HG02852 (cell line): ENCODE measurements at regions not wholly inside any gene's neighbourhood (a gene's known extent, or its start where the extent isn't known, plus 50 kb on each side); places are given as distances from the start of the nearest gene placed in this dataset.

Source experiments
- ATAC-seq: cut with Tn5 transposase; IDR thresholded peaks from one replicate; pipeline ENCODE4 v1.9.1; 2021; ENCODE audit warnings: mild to moderate bottlenecking, moderate library complexity; ENCODE audit not compliant: unreplicated experiment

DNA sequence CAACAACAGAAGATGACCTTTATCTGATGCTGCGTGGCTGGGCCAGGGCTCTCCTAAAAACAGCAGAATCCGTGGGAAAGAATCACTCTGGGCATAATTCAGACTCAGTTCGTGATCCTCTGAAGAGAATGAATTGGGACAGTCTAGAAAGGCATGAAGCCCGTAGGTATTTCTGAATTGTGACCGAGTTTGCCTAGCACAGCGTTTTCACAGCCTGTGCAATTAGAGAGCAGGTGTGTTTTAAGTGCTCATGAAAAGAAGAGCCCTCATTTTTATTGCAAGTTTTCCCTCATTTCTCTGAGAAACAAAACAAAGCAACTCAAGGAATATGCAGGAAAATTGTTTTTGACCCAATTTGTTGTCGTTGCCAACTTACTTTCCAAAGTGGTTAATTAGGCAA is 366.2 kb downstream of the WDR11 start:
- ATAC-seq, result no peak

DNA sequence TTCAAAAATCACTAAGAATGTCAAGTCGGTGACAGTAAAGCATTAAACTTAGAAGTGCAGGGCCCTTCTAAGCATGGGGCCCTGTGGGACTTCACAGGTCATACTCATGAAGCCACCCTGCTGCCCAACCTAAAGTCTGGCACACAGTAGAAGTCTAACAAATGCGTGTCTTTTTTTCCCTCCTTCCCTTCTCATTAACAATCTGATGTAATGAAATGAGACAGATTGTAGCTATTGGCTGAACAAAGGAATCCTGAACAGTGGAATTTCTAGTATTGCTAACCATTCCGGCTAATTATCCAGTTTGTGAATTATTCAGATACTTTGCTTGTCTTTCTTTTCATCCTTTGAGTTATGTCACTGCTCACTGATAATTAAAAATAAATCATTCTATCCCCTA is 369.9 kb downstream of the WDR11 start:
- no peak for ATAC-seq

DNA sequence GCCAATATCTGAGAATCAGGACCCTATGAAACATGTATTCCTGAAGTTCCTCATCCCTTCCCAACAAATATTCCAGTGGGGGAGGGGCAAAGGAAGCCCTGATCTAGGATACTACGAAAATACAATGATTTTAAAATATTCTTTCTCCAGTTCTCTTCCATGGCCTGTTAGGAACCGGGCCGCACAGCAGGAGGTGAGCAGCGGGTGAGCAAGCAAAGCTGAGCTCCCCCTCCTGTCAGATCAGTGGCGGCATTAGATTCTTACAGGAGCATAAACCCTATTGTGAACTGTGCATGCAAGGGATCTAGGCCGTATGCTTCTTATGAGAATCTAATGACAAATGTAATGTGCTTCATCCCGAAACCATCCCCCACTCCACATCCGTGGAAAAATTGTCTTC is 370.8 kb downstream of the WDR11 start:
- ATAC-seq, result no peak

DNA sequence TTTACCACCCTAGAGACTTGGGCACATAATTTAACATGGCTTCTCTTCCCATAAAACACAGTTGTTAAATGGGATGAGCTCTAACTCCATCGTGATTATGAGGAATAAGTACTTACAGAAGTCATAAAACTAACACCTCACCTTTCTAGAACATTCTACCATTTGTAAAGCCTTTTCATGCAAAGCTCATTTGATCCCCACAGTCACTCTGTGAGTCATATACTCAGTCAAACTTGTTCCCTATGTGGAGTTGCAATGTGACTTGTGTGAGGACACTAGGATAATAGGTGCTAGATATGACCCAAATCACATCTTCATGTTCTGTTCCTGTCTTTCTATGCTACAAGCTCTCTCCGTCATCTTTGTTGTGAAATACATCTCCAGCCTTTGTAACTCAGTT is 371.7 kb downstream of the WDR11 start:
- ATAC-seq, result no peak

DNA sequence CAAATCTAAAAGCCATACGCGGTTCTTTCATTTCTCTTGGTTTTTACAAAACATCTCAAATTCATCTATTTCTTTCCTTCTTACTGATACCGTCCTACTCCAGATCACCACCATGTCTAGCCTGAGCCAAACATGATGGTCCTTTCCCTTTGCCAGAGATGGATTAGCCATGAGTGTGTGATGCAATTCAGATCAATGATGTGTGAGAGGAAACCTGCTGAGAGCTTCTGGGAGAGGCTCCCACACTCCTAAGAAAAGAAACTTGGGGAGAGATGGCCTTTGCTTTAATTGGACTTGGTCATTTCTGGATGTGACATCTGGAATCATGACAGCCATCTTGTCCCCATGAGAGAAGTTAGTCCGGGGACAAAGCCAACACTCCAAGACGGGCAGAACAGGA is 367.2 kb downstream of the FGFR2 start:
- no peak for ATAC-seq

DNA sequence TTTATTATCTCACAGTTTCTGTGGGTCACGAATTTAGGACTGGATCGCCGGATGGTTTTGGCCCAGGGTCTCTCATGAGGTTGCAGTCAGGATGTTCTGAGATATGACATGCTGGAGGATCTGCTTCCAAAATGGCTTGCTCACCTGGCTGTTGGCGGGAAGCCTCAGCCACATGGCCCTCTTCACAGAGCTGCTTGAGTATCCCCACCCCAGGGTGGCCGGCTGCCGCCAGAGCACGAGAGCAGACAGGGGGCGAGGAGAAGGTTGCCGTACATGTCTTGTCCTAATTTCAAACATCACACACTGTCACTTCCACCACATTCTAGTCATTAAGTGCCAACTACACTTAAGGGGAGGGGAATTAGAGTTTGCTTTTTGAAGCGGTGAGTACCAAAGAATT is 365.8 kb downstream of the FGFR2 start:
- no peak for ATAC-seq

DNA sequence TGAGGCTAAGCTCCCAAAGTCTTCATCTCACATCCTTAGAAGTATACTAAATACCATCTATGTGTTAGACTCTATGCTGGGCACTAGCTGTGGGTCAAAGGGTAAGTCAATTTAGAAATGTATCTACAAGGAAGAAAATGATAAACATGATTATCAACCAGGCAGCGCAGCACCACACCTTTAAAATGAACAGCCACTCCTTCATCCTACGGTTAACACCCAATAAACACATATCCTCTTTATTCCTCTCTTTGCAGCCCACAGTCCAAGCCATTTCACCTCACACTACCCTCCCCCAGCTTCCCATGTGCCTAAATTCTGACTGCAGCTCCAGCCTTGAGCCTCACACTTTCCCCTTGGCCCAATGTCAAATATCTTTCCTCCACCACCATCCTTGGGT is 362.6 kb downstream of the FGFR2 start:
- no peak for ATAC-seq

DNA sequence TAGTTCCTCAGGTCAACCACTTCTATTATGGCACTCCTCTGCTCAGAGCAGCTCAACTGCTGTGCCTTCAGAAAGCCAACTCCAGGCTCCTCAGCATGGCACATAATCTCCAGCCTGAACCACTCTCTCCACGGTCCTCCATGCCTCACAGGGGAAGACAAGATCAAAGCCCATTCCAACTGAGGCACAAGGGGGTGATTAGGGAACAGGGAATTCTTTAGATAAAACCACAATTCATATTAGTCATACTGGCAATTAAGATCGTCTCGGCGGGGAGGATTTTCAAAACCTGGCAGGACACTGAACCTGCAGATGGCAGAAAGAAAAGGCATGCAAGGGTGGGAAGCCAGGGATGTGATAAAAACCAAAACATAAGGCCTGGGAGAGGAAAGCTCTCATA is 361.6 kb downstream of the FGFR2 start:
- ATAC-seq, result no peak

DNA sequence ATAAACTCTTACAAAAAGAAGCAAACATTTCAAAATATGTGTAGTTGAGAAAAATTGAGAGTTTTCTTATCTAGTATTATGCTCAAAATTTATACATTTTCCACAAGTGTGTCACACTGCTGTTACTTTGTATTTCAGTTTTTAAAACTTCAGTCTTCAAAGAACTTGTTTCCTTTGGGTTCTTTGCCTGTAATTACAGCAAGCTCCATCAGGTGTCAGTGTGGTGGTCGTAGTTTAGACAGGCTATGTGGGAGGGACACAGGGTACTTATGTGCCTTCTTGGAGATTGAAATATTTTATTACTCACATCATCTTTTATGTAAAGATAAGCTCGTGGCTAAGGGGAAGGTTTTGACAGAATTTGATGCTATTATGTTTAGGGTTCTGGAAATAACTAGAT is 360.5 kb downstream of the FGFR2 start:
- no peak for ATAC-seq

DNA sequence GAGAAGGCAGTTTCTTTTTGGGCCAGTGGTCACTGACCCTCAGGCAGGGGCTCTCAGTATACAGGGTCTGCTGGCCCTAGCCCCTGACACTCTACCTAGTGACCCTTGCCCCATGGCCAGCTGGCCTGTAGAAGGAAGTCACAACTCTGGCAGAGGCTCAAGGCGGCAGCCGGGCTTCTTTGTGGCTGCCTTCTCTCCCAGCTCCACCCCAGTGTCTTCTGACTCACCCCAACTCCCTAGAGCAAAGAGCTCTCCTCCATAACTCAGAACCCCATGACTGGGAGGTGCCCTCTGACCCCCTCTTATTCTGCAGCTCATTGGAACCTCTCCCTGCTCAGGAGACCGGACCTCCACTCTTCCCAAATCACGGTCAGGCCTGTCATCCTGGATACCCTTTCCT is 358.2 kb downstream of the FGFR2 start:
- no peak for ATAC-seq

DNA sequence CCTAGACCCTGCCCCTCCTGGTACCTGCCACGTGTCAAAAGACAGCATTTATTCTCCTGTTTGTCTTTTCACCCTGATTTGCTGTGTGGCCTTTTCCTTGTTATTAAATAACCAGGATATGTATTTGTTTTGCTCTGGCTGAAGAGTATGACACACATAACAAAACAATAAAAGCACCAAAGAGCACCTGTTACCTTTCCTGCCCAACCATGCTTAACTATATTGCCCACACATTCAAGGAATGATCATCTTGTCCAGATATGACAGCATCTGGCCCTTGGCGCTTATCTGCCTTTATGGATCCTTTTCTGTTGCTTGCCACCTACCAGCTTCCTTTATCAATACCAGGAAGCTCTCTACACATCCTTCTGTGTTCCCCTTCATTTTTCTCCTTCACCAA is 357.7 kb downstream of the FGFR2 start:
- ATAC-seq, result no peak

DNA sequence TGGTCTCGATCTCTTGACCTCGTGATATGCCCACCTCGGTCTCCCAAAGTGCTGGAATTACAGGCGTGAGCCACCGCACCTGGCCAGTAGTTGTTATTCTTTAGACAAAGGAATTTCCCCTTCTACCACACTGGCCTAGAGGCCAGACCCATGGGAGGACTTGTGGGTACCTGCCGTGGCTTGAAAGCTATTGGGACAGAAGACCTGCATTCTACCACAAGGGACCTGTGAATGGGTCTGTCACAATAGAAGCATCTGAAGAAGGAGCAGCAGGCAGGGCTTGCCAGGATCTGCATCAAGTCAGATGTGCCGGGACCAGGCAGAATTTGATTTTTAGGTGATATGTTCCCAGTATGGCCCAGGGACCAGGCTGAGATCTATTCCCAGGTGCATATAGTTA is 356.9 kb downstream of the FGFR2 start:
- no peak for ATAC-seq

DNA sequence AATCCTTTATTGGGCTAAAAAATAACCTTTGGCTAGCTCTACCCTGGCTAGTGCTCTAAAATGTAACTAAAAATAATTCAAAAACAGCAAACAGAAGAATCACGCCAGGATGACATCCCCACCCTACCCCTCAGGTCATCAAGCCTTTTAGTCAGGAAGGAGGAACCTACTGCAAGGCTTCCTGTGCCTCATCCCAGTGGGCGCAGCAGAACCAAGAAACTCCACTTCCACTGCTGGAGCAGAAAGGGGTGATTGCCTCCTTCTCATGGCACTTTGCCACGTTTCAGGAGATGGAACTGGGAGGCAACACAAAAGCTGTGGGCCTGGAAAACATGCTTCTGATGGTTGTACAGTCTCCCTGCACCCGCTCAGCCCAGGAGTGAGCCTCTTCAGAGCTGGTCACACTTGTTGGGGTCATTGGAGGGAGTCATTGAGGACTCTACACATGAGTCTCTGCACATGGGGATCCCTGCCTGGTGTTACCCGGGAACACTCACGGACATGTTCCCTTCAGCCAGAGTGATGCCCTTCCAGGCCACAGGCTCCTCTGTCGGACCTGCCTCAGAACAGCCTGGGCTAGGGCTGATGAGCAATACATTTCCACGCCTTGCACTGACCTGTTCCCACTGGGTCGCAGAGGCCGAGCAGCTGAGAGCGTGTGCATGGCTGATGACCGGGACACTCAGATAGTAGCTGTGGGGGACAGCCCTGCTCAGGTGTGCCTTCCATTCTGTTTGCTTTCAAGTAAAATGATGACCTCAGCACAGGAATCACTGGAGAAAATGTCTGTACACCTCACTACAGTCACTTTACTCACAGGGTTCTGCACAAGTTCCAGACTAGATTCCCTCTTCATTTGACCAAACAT is 355.3 kb downstream of the FGFR2 start:
- no peak for ATAC-seq

DNA sequence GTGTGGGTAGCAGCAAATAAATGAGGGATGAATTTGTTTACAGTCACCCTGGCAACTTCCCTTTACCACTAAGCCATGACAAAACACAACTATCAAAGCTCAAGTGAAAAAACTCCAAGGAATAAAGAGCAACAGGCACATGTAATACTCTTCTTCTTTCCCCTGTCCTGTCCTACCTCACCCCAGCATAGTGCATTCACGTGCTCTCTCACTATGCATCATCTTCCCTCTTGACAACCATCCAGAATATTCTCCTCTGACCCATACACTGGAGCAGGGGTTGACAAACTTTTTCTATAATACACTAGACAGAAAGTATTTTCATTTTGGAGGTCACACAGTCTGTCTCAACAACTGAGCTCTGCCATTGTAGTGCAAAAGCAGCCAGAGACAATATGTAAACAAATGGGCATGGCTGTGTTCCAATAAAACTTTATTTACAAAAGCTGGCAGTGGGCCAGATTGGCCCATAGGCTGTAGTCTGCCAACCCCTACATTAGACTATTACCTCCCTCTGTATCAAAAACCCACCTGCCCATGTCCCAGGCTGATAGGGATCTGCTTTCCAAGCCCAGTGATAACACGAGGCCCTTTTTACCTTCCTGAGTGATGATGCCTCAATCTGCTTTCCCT is 354.5 kb downstream of the FGFR2 start:
- no peak for ATAC-seq

DNA sequence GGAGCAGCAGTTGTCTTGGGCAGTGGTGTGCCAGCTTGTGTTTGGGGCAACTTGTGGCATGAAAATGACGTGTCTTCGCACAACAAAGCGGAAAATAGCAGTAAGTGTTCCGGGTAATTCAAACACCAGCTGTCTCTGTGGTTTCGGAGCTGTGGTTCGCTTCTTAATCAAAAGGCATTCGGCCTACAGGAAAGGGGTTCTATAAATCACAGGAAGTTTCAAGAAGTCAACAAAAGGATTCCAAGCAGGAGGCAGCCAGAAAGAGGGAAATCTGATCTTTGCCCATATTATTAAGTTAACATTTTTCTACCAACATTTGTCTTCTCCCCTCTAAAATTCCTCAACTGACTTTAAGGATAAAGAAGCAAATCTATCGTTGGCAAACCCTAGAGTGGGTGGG is 353.4 kb downstream of the FGFR2 start:
- no peak for ATAC-seq

DNA sequence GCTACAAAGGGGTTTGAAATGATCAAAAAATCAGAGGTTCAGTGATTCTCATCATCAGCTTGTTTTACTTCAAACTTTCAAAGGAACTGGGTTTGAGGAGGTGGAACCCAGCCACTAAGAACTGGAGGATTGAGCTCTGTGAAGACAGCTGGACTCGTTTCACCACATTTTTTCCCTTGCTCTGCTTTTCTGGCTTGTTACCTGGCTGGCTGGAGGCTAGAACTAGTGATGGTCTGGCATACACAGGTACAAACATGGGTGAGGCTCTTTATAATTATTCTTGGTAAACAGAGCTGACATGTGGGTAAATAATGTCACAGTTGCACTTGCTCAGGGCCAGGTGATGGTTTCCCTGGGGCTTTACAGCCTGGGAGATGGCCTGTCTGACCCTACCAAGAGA is 352.5 kb downstream of the FGFR2 start:
- ATAC-seq, result no peak

DNA sequence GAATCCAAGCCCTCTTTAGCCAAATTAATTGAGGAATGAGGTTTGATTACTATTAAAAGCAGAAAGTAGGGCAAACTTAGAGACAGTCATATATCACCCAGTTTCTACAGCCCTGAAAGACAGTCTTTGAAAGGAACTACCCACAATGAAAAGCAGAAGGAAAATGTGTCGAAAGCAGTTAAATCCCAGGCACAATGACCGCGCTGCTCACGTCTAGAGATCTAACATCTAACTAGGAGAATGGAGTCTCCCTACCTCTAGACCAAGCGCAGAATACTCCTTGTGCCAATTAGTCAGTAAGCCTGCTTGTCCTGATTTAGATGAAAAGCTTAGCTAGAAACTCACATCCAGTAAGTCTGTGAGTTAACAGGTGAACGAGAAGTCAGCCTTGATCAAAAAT is 350.0 kb downstream of the FGFR2 start:
- ATAC-seq, result no peak

DNA sequence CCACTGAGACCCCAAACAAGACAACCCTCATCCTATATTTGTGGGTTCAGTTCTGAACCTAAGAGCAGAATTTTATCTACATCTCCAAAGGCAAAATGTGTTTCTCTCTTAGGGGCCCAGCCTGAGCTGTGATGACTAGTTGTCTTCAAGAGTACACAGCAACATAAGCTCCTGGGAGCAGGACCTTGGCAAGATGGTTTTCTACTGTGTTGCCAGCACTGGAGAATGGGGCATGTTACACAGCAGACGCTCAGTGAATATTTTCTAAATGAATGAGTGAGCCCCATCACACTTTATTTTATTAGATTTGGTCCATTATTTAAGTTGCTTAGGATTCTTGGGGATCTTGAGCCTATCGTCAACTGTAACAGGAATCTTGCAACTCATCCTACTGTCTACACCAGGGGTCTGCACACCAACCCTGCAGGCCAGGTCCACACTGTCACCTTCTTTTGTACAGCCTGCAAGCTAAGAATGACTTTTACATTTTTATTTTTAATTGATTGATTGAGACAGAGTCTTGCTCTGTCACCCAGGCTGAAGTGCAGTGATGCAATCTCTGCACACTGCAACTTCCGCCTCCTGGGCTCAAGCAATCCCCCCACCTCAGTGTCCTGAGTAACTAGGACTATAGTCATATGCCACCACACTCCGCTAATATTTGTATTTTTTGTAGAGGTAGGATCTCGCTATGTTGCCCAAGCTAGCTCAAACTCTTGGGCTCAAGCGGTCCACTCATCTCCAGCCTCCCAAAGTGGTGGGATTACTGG is 347.1 kb downstream of the FGFR2 start:
- no peak for ATAC-seq

DNA sequence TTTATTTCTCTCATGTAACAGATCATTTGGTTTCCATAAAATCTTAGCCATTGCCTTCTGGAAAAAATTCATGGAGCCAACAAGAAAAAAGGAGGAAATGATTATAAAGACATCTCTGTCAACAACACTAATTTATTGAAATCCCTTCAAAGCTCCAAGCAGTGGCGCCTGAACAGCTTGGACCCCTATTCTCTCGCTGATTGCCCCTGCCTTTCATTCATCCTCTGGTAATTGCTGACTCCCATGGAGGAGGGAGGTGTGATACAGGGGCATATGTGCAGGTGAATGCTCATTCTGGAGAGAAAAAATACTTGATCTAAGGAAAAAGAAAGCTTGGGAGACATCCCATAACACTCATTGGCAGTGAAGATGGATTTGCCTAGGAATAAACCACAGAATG is 345.5 kb downstream of the FGFR2 start:
- ATAC-seq, result no peak

DNA sequence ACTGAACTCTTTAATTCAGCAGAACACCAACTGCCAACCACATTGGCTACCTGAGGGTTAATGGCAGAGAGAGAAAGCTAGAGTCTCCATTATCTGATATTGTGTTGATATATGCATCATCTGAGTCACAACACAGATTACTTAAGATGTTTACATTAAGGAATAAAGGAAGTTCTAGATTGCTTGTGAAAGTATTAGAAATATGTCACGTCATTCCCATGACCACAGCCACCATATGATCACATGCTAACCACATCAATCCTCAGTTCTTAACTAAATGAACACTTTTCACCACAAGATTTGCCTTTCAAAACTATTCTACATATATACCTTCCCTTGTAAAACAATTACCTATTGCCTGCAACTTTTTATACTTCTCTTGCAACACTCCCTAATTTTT is 337.9 kb downstream of the FGFR2 start:
- no peak for ATAC-seq

DNA sequence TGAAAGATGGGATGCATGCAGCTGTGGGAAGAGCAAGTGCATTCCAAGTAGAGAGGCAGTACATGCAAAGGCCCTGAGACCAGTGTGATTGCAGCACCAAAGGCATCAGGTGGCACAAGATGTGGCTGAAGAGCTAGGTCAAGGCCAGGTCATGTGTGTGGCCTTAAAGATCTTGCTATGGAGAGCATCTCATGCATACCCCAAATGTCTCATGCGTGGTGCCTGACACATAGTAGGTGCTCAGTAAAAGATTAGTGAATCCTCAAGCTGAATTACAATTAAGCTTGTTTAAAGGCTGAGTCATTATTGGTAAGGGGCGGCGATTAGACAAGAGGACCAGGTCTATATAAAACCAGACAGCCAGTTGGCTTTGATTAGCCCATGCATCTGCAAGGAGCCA is 336.6 kb downstream of the FGFR2 start:
- ATAC-seq, result no peak
